Endothelial cell of umbilical vein (primary cell): ENCODE measurements at regions not wholly inside any gene's neighbourhood (a gene's known extent, or its start where the extent isn't known, plus 50 kb on each side); places are given as distances from the start of the nearest gene placed in this dataset.

Source experiments
- BruUV-seq: library from RNA; stranded (reverse); fragments of 400-500 nt; replicated peaks from 2 replicates; lab custom pipeline; 2021; lab: Mats Ljungman, UMichigan
- CTCF ChIA-PET: fragments of 300-600, 350-600 bp; sonication (Branson Sonifier 250); formaldehyde crosslinking; loops from one replicate; lab custom pipeline; 2021; ENCODE audit warnings: antibody characterized with exemption, inconsistent platforms; lab: Charles Lee
- POLR2A ChIA-PET: fragments of 300-600, 350-600 bp; sonication (Branson Sonifier 250); formaldehyde crosslinking; loops from one replicate; lab custom pipeline; 2021; ENCODE audit warnings: antibody characterized with exemption, inconsistent platforms; lab: Charles Lee
- DNase-seq: peaks from one replicate; pipeline ENCODE4 v3.0.0-alpha.2; 2011; ENCODE audit warnings: low read depth, low spot score
- FAIRE-seq: peaks from 2 replicates; lab custom pipeline; 2011; peaks lifted over from hg19 to GRCh38; lab: Jason Lieb, UNC
- H2AFZ ChIP-seq: 2 replicates; pipeline ENCODE4 v1.6.0; 2012; ENCODE audit warnings: low read depth, low read length, control low read depth, inconsistent platforms
- H3K27ac ChIP-seq: 2 replicates; pipeline ENCODE4 v1.5.1; 2011; ENCODE audit warnings: low read depth, mild to moderate bottlenecking, control low read depth, low read length, moderate library complexity; ENCODE audit not compliant: insufficient read depth
- H3K27me3 ChIP-seq, 2 experiments: 2 replicates each; pipeline versions ENCODE4 v1.6.0 to v1.6.1; 2011; ENCODE audit warnings: low read length in 2 of 2, mixed read lengths in 1 of 2; ENCODE audit not compliant: control insufficient read depth in 2 of 2, insufficient read depth in 2 of 2
- H3K36me3 ChIP-seq, 2 experiments: 2 replicates in 1 of 2; 3 replicates in 1 of 2; pipeline ENCODE4 v1.5.1; 2011; ENCODE audit warnings: low read length in 2 of 2, mild to moderate bottlenecking in 1 of 2, moderate library complexity in 1 of 2; ENCODE audit not compliant: control insufficient read depth in 2 of 2, insufficient read depth in 2 of 2; ENCODE audit errors: extremely low read depth in 1 of 2
- H3K4me1 ChIP-seq: 3 replicates; pipeline ENCODE4 v1.5.1; 2011; ENCODE audit warnings: mild to moderate bottlenecking, low read length; ENCODE audit not compliant: control insufficient read depth, insufficient read depth; ENCODE audit errors: extremely low read depth
- H3K4me2 ChIP-seq: 2 replicates; pipeline ENCODE4 v1.6.1; 2011; ENCODE audit warnings: low read length, control low read depth, mixed read lengths; ENCODE audit not compliant: insufficient read depth
- H3K4me3 ChIP-seq, 3 experiments: fragments of 200-600 bp in 1 of 3; sonication (generic), shearing (Covaris generic) in 1 of 3; replicated peaks in 1 of 3; 2 replicates each; pipeline ENCODE4 v1.5.1; 2011 to 2016; ENCODE audit warnings: control low read depth in 3 of 3, low read length in 3 of 3, mild to moderate bottlenecking in 2 of 3, inconsistent platforms in 1 of 3, low read depth in 1 of 3, moderate library complexity in 1 of 3; ENCODE audit not compliant: insufficient read depth in 1 of 3
- H3K79me2 ChIP-seq: 2 replicates; pipeline ENCODE4 v1.6.0; 2012; ENCODE audit warnings: low read length, inconsistent platforms; ENCODE audit not compliant: control insufficient read depth, insufficient read depth
- H3K9ac ChIP-seq: replicated peaks from 2 replicates; pipeline ENCODE3; 2011; ENCODE audit warnings: low read length, control low read depth; ENCODE audit not compliant: insufficient read depth; ENCODE audit errors: extremely low read depth
- H3K9me1 ChIP-seq: replicated peaks from 3 replicates; pipeline ENCODE4 v1.6.0; 2011; ENCODE audit warnings: mild to moderate bottlenecking, low read length; ENCODE audit not compliant: control insufficient read depth, insufficient read depth; ENCODE audit errors: extremely low read depth
- H3K9me3 ChIP-seq: replicated peaks from 2 replicates; pipeline ENCODE4 v1.5.1; 2012; ENCODE audit warnings: low read length, inconsistent platforms; ENCODE audit not compliant: control insufficient read depth, insufficient read depth
- H4K20me1 ChIP-seq: replicated peaks from 2 replicates; pipeline ENCODE3; 2011; ENCODE audit warnings: mild to moderate bottlenecking, low read length; ENCODE audit not compliant: control insufficient read depth, insufficient read depth; ENCODE audit errors: extremely low read depth
- EZH2 ChIP-seq: IDR thresholded peaks from 2 replicates; pipeline ENCODE4 v1.6.1; 2012; ENCODE audit warnings: borderline replicate concordance, low read depth, mild to moderate bottlenecking, moderate library complexity, low read length, inconsistent platforms; ENCODE audit not compliant: severe bottlenecking
- FOS ChIP-seq: IDR thresholded peaks from 2 replicates; pipeline ENCODE4 v1.6.1; 2011; ENCODE audit warnings: mild to moderate bottlenecking, low read length, moderate library complexity, borderline replicate concordance; ENCODE audit not compliant: insufficient read depth
- GATA2 ChIP-seq: IDR thresholded peaks from 2 replicates; pipeline ENCODE4 v1.7.0; 2011; ENCODE audit warnings: low read depth, mild to moderate bottlenecking, moderate library complexity, mixed read lengths, low read length; ENCODE audit not compliant: insufficient read length, insufficient read depth
- POLR2AphosphoS5 ChIP-seq: IDR thresholded peaks from 2 replicates; pipeline ENCODE4 v1.6.1; 2012; ENCODE audit warnings: low read depth, mild to moderate bottlenecking, control low read depth, low read length, moderate library complexity; ENCODE audit not compliant: insufficient read depth
- dilution Hi-C: fragments of 300-500 bp; cut with MboI; formaldehyde crosslinking; loops from one replicate; pipeline ENCODE4 v1.15.0; 2019; ENCODE audit warnings: low sequenced_read_pairs; ENCODE audit not compliant: extremely low pct_ligation_motif_present
- intact Hi-C: fragments of 100-400 bp; cut with micrococcal nuclease; formaldehyde crosslinking; loops from one replicate; pipeline ENCODE4 v1.10.0; 2022
- TF ChIP-seq, protein P1 (sequence below), 2 donors: IDR thresholded peaks; 1 replicate in 1 of 2; 2 replicates in 1 of 2; pipeline ENCODE4 v1.5.1; 2011; ENCODE audit warnings: low read length in 2 of 2, mild to moderate bottlenecking in 2 of 2, moderate library complexity in 2 of 2, control low read depth in 1 of 2, inconsistent platforms in 1 of 2, low read depth in 1 of 2; ENCODE audit not compliant: insufficient read depth in 1 of 2; ENCODE audit errors: extremely low read depth in 1 of 2

DNA sequence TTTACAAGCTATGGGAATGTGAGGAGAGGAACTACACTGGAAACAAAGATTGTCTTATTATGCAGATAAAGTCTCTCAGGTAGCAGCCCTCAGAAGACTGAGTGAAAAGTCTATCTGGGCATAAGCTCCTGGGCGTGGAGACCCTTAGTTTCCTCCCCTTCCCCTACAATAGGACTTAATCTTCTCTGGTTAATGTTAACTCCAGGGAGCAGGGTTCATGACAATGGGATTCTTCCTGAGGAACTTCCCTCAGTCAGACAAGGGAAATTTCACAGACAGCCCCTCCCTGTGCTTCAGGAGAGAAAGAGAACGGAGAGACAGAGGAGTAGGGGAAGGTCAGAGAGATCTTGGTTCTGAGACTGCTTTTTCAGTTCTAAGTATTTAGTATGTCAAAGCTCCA, 1428.6 kb downstream of the LRRC4C start:
- Histone ChIP-seq H3K4me3 (no peak overlapping the region), H3K36me3 (no peaks in the 10 kb centered on the region), H3K4me1 (no peaks in the 10 kb centered on the region), H2AFZ (no peak overlapping the region), H3K9me1 (no peaks in the 10 kb centered on the region), H3K4me2 (no peak overlapping the region), H3K27ac (no peak overlapping the region), H3K79me2 (no peaks in the 10 kb centered on the region), H3K9ac (no peak overlapping the region), H4K20me1 (no peaks in the 10 kb centered on the region), H3K27me3 (no peaks in the 10 kb centered on the region), H3K9me3 (peaks cover 1% of the 10 kb centered on the region)
- FAIRE-seq (no peak), DNase-seq (no peak)
- CTCF ChIA-PET = no interaction called here
- TF ChIP-seq GATA2 (no peak), POLR2AphosphoS5 (no peak), FOS (no peak)
- intact Hi-C loops = no loop called here
- dilution Hi-C loops = no loop called here
- no TSS peak for BruUV-seq
- POLR2A ChIA-PET = no interaction called here

DNA sequence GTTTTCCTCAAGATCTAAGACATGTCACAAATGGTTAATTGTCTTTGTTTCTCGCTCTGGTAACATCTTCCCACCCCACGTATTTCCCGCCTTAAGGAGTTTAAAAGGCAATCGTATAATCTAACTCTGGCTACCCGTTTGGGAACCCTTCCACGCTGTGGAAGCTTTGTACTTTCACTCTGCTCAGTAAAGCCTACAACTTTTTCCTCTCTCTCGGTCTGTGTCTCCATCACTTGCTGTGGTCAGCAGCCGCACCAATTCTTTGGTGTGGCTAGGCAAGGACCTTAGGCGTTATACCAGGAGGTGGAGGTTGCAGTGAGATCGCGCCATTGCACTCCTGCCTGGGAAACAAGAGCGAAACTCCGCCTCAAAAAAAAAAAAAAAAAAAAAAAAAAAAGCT, 1430.1 kb downstream of the LRRC4C start:
- no TSS peak for BruUV-seq
- POLR2A ChIA-PET = no interaction called here
- no peak for FAIRE-seq

More for the DNA sequence above, 1430.1 kb downstream of the LRRC4C start:
- no peak for DNase-seq
- Histone ChIP-seq H4K20me1 (no peaks in the 10 kb centered on the region), H3K4me1 (no peaks in the 10 kb centered on the region), H3K79me2 (no peaks in the 10 kb centered on the region), H3K27ac (no peak overlapping the region), H3K4me2 (no peak overlapping the region), H3K36me3 (no peaks in the 10 kb centered on the region), H3K4me3 (no peak overlapping the region), H3K9me1 (no peaks in the 10 kb centered on the region), H2AFZ (no peak overlapping the region), H3K27me3 (no peaks in the 10 kb centered on the region), H3K9ac (no peak overlapping the region), H3K9me3 (no peaks in the 10 kb centered on the region)
- intact Hi-C loops = no loop called here
- dilution Hi-C loops = no loop called here
- CTCF ChIA-PET = no interaction called here
- TF ChIP-seq FOS (no peak), POLR2AphosphoS5 (no peak), EZH2 (no peak)
- TF ChIP-seq, protein P1, sequence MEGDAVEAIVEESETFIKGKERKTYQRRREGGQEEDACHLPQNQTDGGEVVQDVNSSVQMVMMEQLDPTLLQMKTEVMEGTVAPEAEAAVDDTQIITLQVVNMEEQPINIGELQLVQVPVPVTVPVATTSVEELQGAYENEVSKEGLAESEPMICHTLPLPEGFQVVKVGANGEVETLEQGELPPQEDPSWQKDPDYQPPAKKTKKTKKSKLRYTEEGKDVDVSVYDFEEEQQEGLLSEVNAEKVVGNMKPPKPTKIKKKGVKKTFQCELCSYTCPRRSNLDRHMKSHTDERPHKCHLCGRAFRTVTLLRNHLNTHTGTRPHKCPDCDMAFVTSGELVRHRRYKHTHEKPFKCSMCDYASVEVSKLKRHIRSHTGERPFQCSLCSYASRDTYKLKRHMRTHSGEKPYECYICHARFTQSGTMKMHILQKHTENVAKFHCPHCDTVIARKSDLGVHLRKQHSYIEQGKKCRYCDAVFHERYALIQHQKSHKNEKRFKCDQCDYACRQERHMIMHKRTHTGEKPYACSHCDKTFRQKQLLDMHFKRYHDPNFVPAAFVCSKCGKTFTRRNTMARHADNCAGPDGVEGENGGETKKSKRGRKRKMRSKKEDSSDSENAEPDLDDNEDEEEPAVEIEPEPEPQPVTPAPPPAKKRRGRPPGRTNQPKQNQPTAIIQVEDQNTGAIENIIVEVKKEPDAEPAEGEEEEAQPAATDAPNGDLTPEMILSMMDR (IDR thresholded peaks at IDR 0.05; ENCODE audit: extremely low read depth in 1 of 2, insufficient read depth in 1 of 2, low read depth in 1 of 2, low read length in 2 of 2) = no peak
